Activated CD4-positive, alpha-beta T cell treated with anti-CD3 and anti-CD28 coated beads, Interleukin-2, amount 50 U/mL, for 24 hours (primary cell): ENCODE measurements at regions not wholly inside any gene's neighbourhood (a gene's known extent, or its start where the extent isn't known, plus 50 kb on each side); places are given as distances from the start of the nearest gene placed in this dataset.

Experiments
- DNase-seq, 2 donors: peaks; one replicate each; pipeline ENCODE4 v3.0.0-alpha.2; 2020; ENCODE audit warnings: low read depth in 1 of 2, low spot score in 1 of 2

GRCh38 chr20:52652271-52652670 lies 319.9 kb upstream of the TSHZ2 start:
- no peak for DNase-seq

GRCh38 chr20:52649727-52650126 lies 322.4 kb upstream of the TSHZ2 start:
- no peak for DNase-seq

GRCh38 chr20:52645822-52646221 lies 326.3 kb upstream of the TSHZ2 start:
- no peak for DNase-seq

GRCh38 chr20:52643034-52643433 lies 329.1 kb upstream of the TSHZ2 start:
- no peak for DNase-seq

GRCh38 chr20:52637201-52637600 lies 335.0 kb upstream of the TSHZ2 start:
- DNase-seq, result no peak

- DNase-seq, result no peak
Observed at GRCh38 chr20:52631469-52631868, 340.7 kb upstream of the TSHZ2 start.

- DNase-seq, result no peak
Observed at GRCh38 chr20:52630138-52630537, 342.0 kb upstream of the TSHZ2 start.

- DNase-seq, result no peak
Observed at GRCh38 chr20:52624281-52624680, 347.9 kb upstream of the TSHZ2 start.

GRCh38 chr20:52622081-52622480 lies 350.1 kb upstream of the TSHZ2 start:
- DNase-seq, result no peak

- no peak for DNase-seq
Observed at GRCh38 chr20:52621401-52621800, 350.8 kb upstream of the TSHZ2 start.

- no peak for DNase-seq
Observed at GRCh38 chr20:52619671-52620070, 352.5 kb upstream of the TSHZ2 start.

GRCh38 chr20:52619101-52619500 lies 353.1 kb upstream of the TSHZ2 start:
- DNase-seq, result no peak

GRCh38 chr20:52616629-52617028 lies 355.5 kb upstream of the TSHZ2 start:
- no peak for DNase-seq

GRCh38 chr20:52614051-52614863 lies 357.9 kb upstream of the TSHZ2 start:
- no peak for DNase-seq

GRCh38 chr20:52612046-52612632 lies 360.0 kb upstream of the TSHZ2 start:
- no peak for DNase-seq

GRCh38 chr20:52610749-52611148 lies 361.4 kb upstream of the TSHZ2 start:
- no peak for DNase-seq

- no peak for DNase-seq
Observed at GRCh38 chr20:52601295-52601971, 370.7 kb upstream of the TSHZ2 start.

GRCh38 chr20:52596256-52596655 lies 375.9 kb upstream of the TSHZ2 start:
- DNase-seq, result no peak

- no peak for DNase-seq
Observed at GRCh38 chr20:52595518-52595917, 376.6 kb upstream of the TSHZ2 start.

GRCh38 chr20:52593654-52594053 lies 378.5 kb upstream of the TSHZ2 start:
- no peak for DNase-seq

GRCh38 chr20:52592567-52592966 lies 379.6 kb upstream of the TSHZ2 start:
- DNase-seq, result no peak

GRCh38 chr20:52590100-52590499 lies 382.1 kb upstream of the TSHZ2 start:
- DNase-seq, result no peak
